Brain microvascular endothelial cell (primary cell): ENCODE measurements at regions not wholly inside any gene's neighbourhood (a gene's known extent, or its start where the extent isn't known, plus 50 kb on each side); places are given as distances from the start of the nearest gene placed in this dataset.

Experiments used
- DNase-seq: peaks from one replicate; pipeline ENCODE4 v3.0.0-alpha.2; 2020
- H3K27ac ChIP-seq: fragments of 250-450 bp; sonication (Bioruptor Pico); 2 replicates; pipeline ENCODE4 v1.5.1; 2020; ENCODE audit warnings: mild to moderate bottlenecking, moderate library complexity
- H3K27me3 ChIP-seq: fragments of 250-450 bp; sonication (Bioruptor Pico); replicated peaks from 2 replicates; pipeline ENCODE4 v1.5.1; 2020; ENCODE audit warnings: mild to moderate bottlenecking
- H3K36me3 ChIP-seq: fragments of 250-450 bp; sonication (Bioruptor Pico); replicated peaks from 2 replicates; pipeline ENCODE4 v1.5.1; 2020; ENCODE audit warnings: mild to moderate bottlenecking
- H3K4me3 ChIP-seq: 2 replicates; pipeline ENCODE4 v1.5.1; 2011; ENCODE audit warnings: low read depth, mild to moderate bottlenecking, control low read depth, low read length, moderate library complexity
- in situ Hi-C: cut with HindIII; loops from 2 replicates; pipeline ENCODE4 v1.10.0; 2017; ENCODE audit warnings: low sequenced_read_pairs, low pct_ligation_motif_present
- TF ChIP-seq, protein P1 (sequence below): IDR thresholded peaks from 2 replicates; pipeline ENCODE4 v1.5.1; 2011; ENCODE audit warnings: low read depth, mild to moderate bottlenecking, moderate library complexity, low read length, control low read depth, inconsistent platforms; ENCODE audit errors: missing control alignments

DNA sequence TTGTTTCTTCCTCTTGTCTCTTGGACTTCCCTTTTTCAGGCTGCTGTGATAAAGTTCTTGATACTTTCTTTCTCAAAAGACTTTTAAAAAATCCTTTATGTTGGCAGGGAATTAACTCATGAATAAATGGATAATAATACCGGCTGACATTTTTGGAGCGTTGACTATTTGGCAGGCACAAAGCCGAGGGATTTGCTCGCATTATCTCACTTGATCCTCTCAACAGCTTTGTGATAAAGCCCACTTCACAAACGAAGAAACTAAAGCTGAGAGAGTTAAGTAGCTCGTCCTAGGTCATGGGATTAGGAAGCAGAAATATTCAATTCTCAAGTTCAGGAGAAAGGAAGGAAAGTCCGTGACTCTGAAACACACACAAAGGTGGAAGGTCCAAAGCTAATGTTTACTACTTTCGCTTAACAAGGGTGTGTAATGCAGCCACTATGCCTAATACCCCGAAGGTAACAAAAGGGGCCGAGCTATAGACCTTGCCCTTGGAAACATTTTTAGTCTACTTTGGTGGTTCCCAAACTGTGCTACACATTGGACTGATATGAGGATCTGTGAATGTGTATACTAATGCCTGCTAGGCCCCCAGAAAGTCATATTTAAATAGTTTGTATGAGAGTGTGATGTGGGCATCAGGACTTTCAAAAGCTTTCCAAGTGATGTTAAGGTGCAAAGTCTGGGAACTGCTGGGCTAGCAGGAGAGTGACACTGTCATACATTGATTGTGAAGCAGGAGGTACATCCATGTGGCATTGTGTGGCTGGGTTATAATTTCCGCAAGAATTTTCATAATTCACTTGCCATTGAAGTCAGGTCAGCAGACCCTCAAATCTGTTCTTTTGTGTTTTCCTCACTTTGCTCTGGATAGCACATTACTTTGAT is 508.4 kb downstream of the PLCL1 start:
- H3K27me3 ChIP-seq: no peaks in the 10 kb centered on the region
- TF ChIP-seq, protein P1, sequence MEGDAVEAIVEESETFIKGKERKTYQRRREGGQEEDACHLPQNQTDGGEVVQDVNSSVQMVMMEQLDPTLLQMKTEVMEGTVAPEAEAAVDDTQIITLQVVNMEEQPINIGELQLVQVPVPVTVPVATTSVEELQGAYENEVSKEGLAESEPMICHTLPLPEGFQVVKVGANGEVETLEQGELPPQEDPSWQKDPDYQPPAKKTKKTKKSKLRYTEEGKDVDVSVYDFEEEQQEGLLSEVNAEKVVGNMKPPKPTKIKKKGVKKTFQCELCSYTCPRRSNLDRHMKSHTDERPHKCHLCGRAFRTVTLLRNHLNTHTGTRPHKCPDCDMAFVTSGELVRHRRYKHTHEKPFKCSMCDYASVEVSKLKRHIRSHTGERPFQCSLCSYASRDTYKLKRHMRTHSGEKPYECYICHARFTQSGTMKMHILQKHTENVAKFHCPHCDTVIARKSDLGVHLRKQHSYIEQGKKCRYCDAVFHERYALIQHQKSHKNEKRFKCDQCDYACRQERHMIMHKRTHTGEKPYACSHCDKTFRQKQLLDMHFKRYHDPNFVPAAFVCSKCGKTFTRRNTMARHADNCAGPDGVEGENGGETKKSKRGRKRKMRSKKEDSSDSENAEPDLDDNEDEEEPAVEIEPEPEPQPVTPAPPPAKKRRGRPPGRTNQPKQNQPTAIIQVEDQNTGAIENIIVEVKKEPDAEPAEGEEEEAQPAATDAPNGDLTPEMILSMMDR: no peak
- no peak overlapping the region for H3K27ac ChIP-seq
- in situ Hi-C loops: no loop called here
- H3K36me3 ChIP-seq: no peaks in the 10 kb centered on the region
- H3K4me3 ChIP-seq: no peak overlapping the region
- no peak for DNase-seq

DNA sequence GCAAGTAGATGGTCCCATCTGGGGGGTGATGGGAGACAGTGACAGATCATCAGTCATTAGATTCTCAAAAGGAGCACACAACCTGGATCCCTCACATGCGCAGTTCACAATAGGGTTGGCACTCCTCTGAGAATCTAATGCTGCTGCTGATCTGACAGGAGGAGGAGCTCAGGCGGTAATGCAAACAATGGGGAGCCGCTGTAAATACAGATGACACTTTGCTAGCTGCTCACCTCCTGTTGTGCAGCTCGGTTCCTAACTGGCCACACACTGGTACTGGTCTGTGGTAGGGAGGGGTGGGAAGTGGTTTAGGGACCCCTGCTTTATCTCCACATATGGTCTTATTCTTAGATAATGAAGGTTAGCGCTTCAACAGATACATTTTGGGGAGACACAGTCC is 506.6 kb downstream of the PLCL1 start:
- TF ChIP-seq, protein P1: no peak
- Histone ChIP-seq H3K4me3 (no peak overlapping the region), H3K27ac (no peak overlapping the region), H3K27me3 (no peaks in the 10 kb centered on the region), H3K36me3 (no peaks in the 10 kb centered on the region)
- DNase-seq: no peak
- in situ Hi-C loops: no loop called here

DNA sequence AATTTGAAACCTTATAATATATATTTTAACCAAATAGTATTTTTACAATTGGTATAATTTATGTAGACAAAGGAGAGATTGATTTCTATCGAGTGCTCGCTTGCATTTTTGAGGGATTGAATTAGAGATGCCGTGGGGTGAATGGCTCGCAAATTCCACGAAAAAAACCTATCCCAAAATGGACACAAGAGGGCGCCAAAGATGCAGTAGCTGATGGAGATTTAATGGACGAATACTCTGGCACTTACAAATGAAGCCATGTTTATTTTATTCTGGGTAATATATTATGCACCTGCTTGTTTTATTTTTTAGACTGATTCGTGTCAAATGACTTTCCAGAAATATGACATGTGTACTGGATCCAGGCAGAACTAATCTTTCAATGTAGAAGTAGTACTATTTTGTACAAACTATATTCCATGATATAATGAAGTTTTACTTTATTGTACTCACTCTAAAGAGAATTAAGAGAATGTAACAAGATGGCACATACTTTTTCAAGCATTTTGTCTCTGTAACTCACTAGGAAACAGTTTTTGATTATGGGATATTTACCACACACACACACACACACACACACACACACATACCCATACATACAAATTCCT is 505.4 kb downstream of the PLCL1 start:
- Histone ChIP-seq H3K27me3 (no peaks in the 10 kb centered on the region), H3K36me3 (no peaks in the 10 kb centered on the region), H3K27ac (no peak overlapping the region), H3K4me3 (no peak overlapping the region)
- in situ Hi-C loops: no loop called here
- TF ChIP-seq, protein P1: peak; percentile 85
- peak; percentile 54 for DNase-seq

DNA sequence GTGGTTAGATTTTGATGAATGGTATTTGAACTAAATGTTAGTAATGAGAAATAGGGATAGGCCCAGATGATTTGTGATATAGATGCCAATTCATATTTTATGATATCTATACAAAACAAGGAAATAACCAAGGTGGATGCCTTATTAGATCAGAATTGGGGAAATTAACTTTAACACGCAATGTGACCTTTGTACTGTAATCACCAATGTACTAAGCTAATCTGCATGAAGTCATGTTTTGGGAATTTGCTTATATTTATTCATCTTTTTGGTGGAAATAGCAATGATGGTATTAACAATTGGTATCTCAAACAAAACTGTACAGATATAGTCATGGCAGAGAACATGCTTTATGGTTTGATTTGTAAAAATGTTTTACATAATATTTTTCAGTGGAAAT is 504.7 kb downstream of the PLCL1 start:
- DNase-seq: no peak
- in situ Hi-C loops: no loop called here
- no peak overlapping the region for H3K27ac ChIP-seq
- TF ChIP-seq, protein P1: no peak
- no peaks in the 10 kb centered on the region for H3K36me3 ChIP-seq
- H3K27me3 ChIP-seq: no peaks in the 10 kb centered on the region
- no peak overlapping the region for H3K4me3 ChIP-seq

DNA sequence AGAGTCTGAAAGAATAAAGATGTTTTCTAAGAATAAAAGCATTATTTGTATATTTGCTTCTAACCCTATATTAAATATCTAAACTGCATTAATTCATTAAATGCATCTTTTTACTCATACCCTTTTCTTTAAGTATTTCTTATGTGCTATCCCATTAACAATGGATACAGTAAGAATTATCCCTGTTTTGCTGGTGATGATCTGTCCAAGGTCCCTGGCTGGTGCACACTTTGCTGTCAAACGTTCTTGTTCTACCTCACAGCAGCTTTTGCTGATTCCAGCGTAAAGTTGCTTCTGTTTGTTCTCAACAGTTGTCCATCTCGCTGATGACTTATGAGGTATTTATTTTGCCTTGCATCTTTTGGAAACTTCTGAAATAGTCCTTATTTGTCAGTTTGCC is 504.0 kb downstream of the PLCL1 start:
- Histone ChIP-seq H3K27ac (no peak overlapping the region), H3K36me3 (no peaks in the 10 kb centered on the region), H3K27me3 (no peaks in the 10 kb centered on the region), H3K4me3 (no peak overlapping the region)
- TF ChIP-seq, protein P1: no peak
- no peak for DNase-seq
- in situ Hi-C loops: no loop called here

DNA sequence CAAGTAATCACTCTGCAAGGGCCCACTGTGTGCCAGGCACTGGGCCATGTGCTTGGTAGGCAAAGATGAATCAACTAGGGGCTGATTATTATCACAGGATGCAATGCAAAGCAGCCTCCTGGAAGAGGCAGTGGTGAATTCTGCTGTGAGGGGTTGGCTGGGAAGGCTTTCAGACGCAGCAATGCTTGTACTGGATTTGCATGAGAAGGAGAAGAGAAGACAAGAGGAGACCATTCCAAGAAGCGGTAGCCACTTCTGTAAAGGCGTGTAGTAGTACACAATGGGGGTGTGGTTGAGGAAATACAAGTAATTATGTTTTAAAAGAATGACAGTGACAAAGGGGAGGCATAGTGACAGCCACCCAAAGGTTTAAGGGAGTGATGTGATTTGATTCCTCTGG is 502.7 kb downstream of the PLCL1 start:
- no peak overlapping the region for H3K27ac ChIP-seq
- in situ Hi-C loops: no loop called here
- TF ChIP-seq, protein P1: no peak
- no peak overlapping the region for H3K4me3 ChIP-seq
- no peak for DNase-seq
- H3K36me3 ChIP-seq: no peaks in the 10 kb centered on the region
- no peaks in the 10 kb centered on the region for H3K27me3 ChIP-seq
